ENCODE measurements at regions not wholly inside any gene's neighbourhood (a gene's known extent, or its start where the extent isn't known, plus 50 kb on each side); places are given as distances from the start of the nearest gene placed in this dataset.
A peak's percentile ranks its signal among the peaks of the same experiment; 100 is the strongest.

DNA sequence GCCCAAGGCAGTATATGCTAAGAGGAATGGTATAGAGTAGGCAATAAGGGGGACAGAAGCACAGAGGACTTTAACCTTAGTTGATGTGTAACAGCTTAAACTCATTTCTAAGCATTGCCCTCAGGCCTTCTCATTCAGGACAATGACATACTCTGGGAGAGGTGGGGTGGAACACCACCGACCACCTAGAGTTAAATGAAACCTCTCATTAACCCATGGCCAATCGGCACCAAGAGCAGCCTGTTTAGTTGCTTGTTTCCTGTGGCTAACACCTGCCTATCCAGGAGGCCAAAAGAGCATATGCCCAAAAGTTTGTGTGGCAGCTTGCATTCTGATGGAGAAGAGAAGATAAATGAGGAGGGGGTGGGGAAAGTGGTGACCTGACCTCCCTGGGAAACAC lies 50.0 kb downstream of the PABIR2 start:
- H3K4me3 ChIP-seq (ENCODE audit: low read depth, low read length), result no peak overlapping the region
- H3K36me3 ChIP-seq (ENCODE audit: insufficient read depth, low read length), result no peaks in the 10 kb centered on the region
- peaks cover 7% of the 10 kb centered on the region for H3K4me1 ChIP-seq (ENCODE audit: control insufficient read depth, insufficient read depth, low read length, unreplicated experiment)
- H3K27me3 ChIP-seq (ENCODE audit: insufficient read depth, low read length), result no peaks in the 10 kb centered on the region
- no peak overlapping the region for H3K27ac ChIP-seq (ENCODE audit: low read depth, low read length)
- H3K79me2 ChIP-seq (ENCODE audit: control insufficient read depth, insufficient read depth, low read length, unreplicated experiment), result no peaks in the 10 kb centered on the region
- no peak overlapping the region for H2AFZ ChIP-seq (ENCODE audit: low read length, unreplicated experiment)

DNA sequence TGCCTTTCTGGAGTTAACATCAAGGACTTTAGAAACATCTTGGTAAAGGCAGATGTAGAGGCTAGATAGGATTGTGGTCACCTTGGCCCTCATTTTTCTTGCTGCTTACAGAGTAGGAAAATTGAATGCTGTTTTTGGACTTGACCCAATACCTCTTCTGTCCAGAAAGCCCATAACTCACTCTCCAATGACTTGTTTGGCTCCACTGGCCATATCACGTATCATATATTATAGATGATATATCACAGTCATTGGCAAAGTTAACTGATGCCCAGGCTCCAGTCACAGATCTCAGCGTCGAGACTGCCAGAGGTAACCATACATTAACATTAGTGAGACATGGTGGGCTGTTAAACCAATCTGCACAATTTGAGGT lies 50.6 kb downstream of the PABIR2 start:
- Histone ChIP-seq H3K27ac (ENCODE audit: low read depth, low read length) (no peak overlapping the region), H3K27me3 (ENCODE audit: insufficient read depth, low read length) (no peaks in the 10 kb centered on the region), H2AFZ (ENCODE audit: low read length, unreplicated experiment) (no peak overlapping the region)

GRCh38 chrX:134745636-134746409 lies 51.2 kb downstream of the PABIR2 start:
- no peak overlapping the region for H2AFZ ChIP-seq (ENCODE audit: low read length, unreplicated experiment)
- no peaks in the 10 kb centered on the region for H3K36me3 ChIP-seq (ENCODE audit: insufficient read depth, low read length)
- H3K4me1 ChIP-seq (ENCODE audit: control insufficient read depth, insufficient read depth, low read length, unreplicated experiment), result peaks cover 7% of the 10 kb centered on the region
- H3K27ac ChIP-seq (ENCODE audit: low read depth, low read length), result no peak overlapping the region
- H3K79me2 ChIP-seq (ENCODE audit: control insufficient read depth, insufficient read depth, low read length, unreplicated experiment), result no peaks in the 10 kb centered on the region
- no peak overlapping the region for H3K4me3 ChIP-seq (ENCODE audit: low read depth, low read length)
- H3K27me3 ChIP-seq (ENCODE audit: insufficient read depth, low read length), result no peaks in the 10 kb centered on the region

More for the DNA sequence above, 50.6 kb downstream of the PABIR2 start:
- Histone ChIP-seq H3K79me2 (ENCODE audit: control insufficient read depth, insufficient read depth, low read length, unreplicated experiment) (no peaks in the 10 kb centered on the region), H3K4me1 (ENCODE audit: control insufficient read depth, insufficient read depth, low read length, unreplicated experiment) (peaks cover 7% of the 10 kb centered on the region), H3K36me3 (ENCODE audit: insufficient read depth, low read length) (no peaks in the 10 kb centered on the region), H3K4me3 (ENCODE audit: low read depth, low read length) (no peak overlapping the region)

- Histone ChIP-seq H3K27me3 (ENCODE audit: insufficient read depth, low read length) (no peaks in the 10 kb centered on the region), H3K27ac (ENCODE audit: low read depth, low read length) (no peak overlapping the region), H2AFZ (ENCODE audit: low read length, unreplicated experiment) (peak overlapping the region; percentile 72), H3K36me3 (ENCODE audit: insufficient read depth, low read length) (no peaks in the 10 kb centered on the region), H3K79me2 (ENCODE audit: control insufficient read depth, insufficient read depth, low read length, unreplicated experiment) (no peaks in the 10 kb centered on the region), H3K4me1 (ENCODE audit: control insufficient read depth, insufficient read depth, low read length, unreplicated experiment) (peaks cover 7% of the 10 kb centered on the region), H3K4me3 (ENCODE audit: low read depth, low read length) (no peak overlapping the region)
Observed at GRCh38 chrX:134743091-134743490, 53.9 kb downstream of the PABIR2 start.

DNA sequence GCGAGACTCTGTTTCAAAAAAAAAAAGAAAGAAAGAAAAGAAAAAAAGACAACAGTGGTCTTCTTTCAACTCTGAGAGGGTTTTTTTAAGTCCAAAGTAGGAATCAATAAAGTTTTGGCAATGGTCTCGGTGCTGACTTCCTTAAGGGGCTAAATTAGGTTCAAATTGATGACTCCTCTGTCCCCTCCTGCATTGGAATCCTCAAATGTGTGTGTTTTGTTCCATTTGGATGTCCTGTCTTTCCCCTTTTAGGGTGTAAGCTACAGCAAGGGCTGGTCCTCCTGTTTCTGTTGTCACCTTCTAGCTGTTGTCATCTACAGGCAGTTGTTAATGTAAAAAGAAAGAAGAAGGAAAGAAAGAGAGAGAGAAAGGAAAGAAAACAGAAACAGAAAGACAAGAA lies 54.4 kb downstream of the PABIR2 start:
- H3K27ac ChIP-seq (ENCODE audit: low read depth, low read length), result no peak overlapping the region
- H3K79me2 ChIP-seq (ENCODE audit: control insufficient read depth, insufficient read depth, low read length, unreplicated experiment), result no peaks in the 10 kb centered on the region
- no peak overlapping the region for H3K4me3 ChIP-seq (ENCODE audit: low read depth, low read length)
- peaks cover 7% of the 10 kb centered on the region for H3K4me1 ChIP-seq (ENCODE audit: control insufficient read depth, insufficient read depth, low read length, unreplicated experiment)
- H3K36me3 ChIP-seq (ENCODE audit: insufficient read depth, low read length), result no peaks in the 10 kb centered on the region
- H2AFZ ChIP-seq (ENCODE audit: low read length, unreplicated experiment), result peak overlapping the region; percentile 72
- H3K27me3 ChIP-seq (ENCODE audit: insufficient read depth, low read length), result no peaks in the 10 kb centered on the region

GRCh38 chrX:134741746-134742145 lies 55.3 kb downstream of the PABIR2 start:
- no peaks in the 10 kb centered on the region for H3K79me2 ChIP-seq (ENCODE audit: control insufficient read depth, insufficient read depth, low read length, unreplicated experiment)
- no peaks in the 10 kb centered on the region for H3K27me3 ChIP-seq (ENCODE audit: insufficient read depth, low read length)
- no peak overlapping the region for H3K27ac ChIP-seq (ENCODE audit: low read depth, low read length)
- H3K36me3 ChIP-seq (ENCODE audit: insufficient read depth, low read length), result no peaks in the 10 kb centered on the region
- peaks cover 7% of the 10 kb centered on the region for H3K4me1 ChIP-seq (ENCODE audit: control insufficient read depth, insufficient read depth, low read length, unreplicated experiment)
- H2AFZ ChIP-seq (ENCODE audit: low read length, unreplicated experiment), result no peak overlapping the region
- H3K4me3 ChIP-seq (ENCODE audit: low read depth, low read length), result no peak overlapping the region

GRCh38 chrX:134738986-134739740 lies 57.8 kb downstream of the PABIR2 start:
- H3K27ac ChIP-seq (ENCODE audit: low read depth, low read length), result no peak overlapping the region
- no peak overlapping the region for H2AFZ ChIP-seq (ENCODE audit: low read length, unreplicated experiment)
- H3K4me1 ChIP-seq (ENCODE audit: control insufficient read depth, insufficient read depth, low read length, unreplicated experiment), result peaks cover 16% of the 10 kb centered on the region
- no peaks in the 10 kb centered on the region for H3K36me3 ChIP-seq (ENCODE audit: insufficient read depth, low read length)
- no peaks in the 10 kb centered on the region for H3K79me2 ChIP-seq (ENCODE audit: control insufficient read depth, insufficient read depth, low read length, unreplicated experiment)
- no peaks in the 10 kb centered on the region for H3K27me3 ChIP-seq (ENCODE audit: insufficient read depth, low read length)
- no peak overlapping the region for H3K4me3 ChIP-seq (ENCODE audit: low read depth, low read length)

- Histone ChIP-seq H3K27me3 (ENCODE audit: insufficient read depth, low read length) (no peaks in the 10 kb centered on the region), H3K27ac (ENCODE audit: low read depth, low read length) (no peak overlapping the region), H3K4me1 (ENCODE audit: control insufficient read depth, insufficient read depth, low read length, unreplicated experiment) (peaks cover 18% of the 10 kb centered on the region), H3K4me3 (ENCODE audit: low read depth, low read length) (no peak overlapping the region), H2AFZ (ENCODE audit: low read length, unreplicated experiment) (no peak overlapping the region), H3K36me3 (ENCODE audit: insufficient read depth, low read length) (no peaks in the 10 kb centered on the region), H3K79me2 (ENCODE audit: control insufficient read depth, insufficient read depth, low read length, unreplicated experiment) (no peaks in the 10 kb centered on the region)
Observed at GRCh38 chrX:134738445-134738844, 58.6 kb downstream of the PABIR2 start.

DNA sequence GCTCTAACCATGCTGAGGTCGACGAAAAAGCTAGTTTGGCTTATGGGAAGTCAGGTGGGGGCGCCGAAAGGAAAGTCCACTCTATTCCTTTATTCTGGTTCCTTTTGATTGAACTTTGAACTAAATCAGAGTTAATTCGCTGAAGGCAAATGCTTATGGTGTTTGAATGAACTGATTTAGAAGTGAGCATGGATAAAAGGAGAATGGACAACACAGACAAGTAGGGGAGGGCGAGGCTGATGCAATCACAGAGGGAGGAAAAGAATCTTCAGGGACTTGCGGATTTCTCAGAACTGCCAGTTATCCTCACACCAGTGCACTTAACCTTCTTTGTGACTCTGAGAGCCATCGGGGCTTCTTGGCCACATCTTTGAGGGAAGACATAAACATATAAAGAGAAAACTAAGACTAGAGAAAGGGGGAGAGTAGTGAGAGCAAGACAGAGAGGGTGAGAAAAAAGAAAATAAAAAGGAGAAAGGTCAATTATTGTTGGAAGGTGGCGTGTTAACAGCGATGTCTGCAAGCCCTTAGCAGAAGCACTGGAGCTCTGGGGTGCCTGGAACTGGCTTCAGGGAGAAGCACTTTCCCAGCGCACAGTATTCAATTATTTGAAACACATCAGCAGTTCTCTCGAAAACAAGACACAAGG lies 59.2 kb downstream of the PABIR2 start:
- Histone ChIP-seq H3K79me2 (ENCODE audit: control insufficient read depth, insufficient read depth, low read length, unreplicated experiment) (no peaks in the 10 kb centered on the region), H3K36me3 (ENCODE audit: insufficient read depth, low read length) (no peaks in the 10 kb centered on the region), H2AFZ (ENCODE audit: low read length, unreplicated experiment) (no peak overlapping the region), H3K4me1 (ENCODE audit: control insufficient read depth, insufficient read depth, low read length, unreplicated experiment) (peaks cover 14% of the 10 kb centered on the region), H3K27me3 (ENCODE audit: insufficient read depth, low read length) (no peaks in the 10 kb centered on the region), H3K4me3 (ENCODE audit: low read depth, low read length) (no peak overlapping the region), H3K27ac (ENCODE audit: low read depth, low read length) (no peak overlapping the region)

GRCh38 chrX:134737061-134737460 lies 59.9 kb downstream of the PABIR2 start:
- Histone ChIP-seq H3K4me3 (ENCODE audit: low read depth, low read length) (no peak overlapping the region), H3K4me1 (ENCODE audit: control insufficient read depth, insufficient read depth, low read length, unreplicated experiment) (peaks cover 10% of the 10 kb centered on the region), H3K27ac (ENCODE audit: low read depth, low read length) (no peak overlapping the region), H3K27me3 (ENCODE audit: insufficient read depth, low read length) (no peaks in the 10 kb centered on the region), H2AFZ (ENCODE audit: low read length, unreplicated experiment) (no peak overlapping the region), H3K79me2 (ENCODE audit: control insufficient read depth, insufficient read depth, low read length, unreplicated experiment) (no peaks in the 10 kb centered on the region), H3K36me3 (ENCODE audit: insufficient read depth, low read length) (no peaks in the 10 kb centered on the region)
